A673 (cell line): ENCODE measurements at regions not wholly inside any gene's neighbourhood (a gene's known extent, or its start where the extent isn't known, plus 50 kb on each side); places are given as distances from the start of the nearest gene placed in this dataset.

Source experiments
- BruUV-seq: library from RNA; stranded (reverse); fragments of 400-500 nt; replicated peaks from 2 replicates; lab custom pipeline; 2021; lab: Mats Ljungman, UMichigan
- CTCF ChIA-PET: fragments of 300-600 bp; sonication (Branson Sonifier 250); formaldehyde crosslinking; loops from one replicate; lab custom pipeline; 2022; ENCODE audit warnings: antibody characterized with exemption; lab: Charles Lee
- POLR2A ChIA-PET: fragments of 300-600 bp; sonication (Branson Sonifier 250); formaldehyde crosslinking; loops from one replicate; lab custom pipeline; 2022; ENCODE audit warnings: antibody characterized with exemption; ENCODE audit not compliant: low non-redundant PET; lab: Charles Lee
- DNase-seq: peaks from one replicate; pipeline ENCODE4 v3.0.0-alpha.2; 2015; ENCODE audit warnings: low spot score
- H3K27ac ChIP-seq: fragments of 200-600 bp; sonication (generic); 2 replicates; pipeline ENCODE4 v1.5.1; 2016; ENCODE audit warnings: mixed run types, low read depth, mild to moderate bottlenecking, mixed read lengths, antibody characterized with exemption, low read length; ENCODE audit not compliant: poor library complexity, severe bottlenecking
- H3K27me3 ChIP-seq: fragments of 200-600 bp; sonication (generic); replicated peaks from 2 replicates; pipeline ENCODE4 v1.6.1; 2017; ENCODE audit warnings: mixed run types, low read depth, mild to moderate bottlenecking, mixed read lengths, antibody characterized with exemption, low read length; ENCODE audit not compliant: insufficient read depth, poor library complexity
- H3K36me3 ChIP-seq: fragments of 200-600 bp; sonication (generic); 2 replicates; pipeline ENCODE4 v1.6.1; 2016; ENCODE audit warnings: mixed run types, mild to moderate bottlenecking, mixed read lengths, antibody characterized with exemption, low read length; ENCODE audit not compliant: insufficient read depth, poor library complexity, severe bottlenecking
- H3K4me1 ChIP-seq: fragments of 200-600 bp; sonication (generic); 2 replicates; pipeline ENCODE4 v1.6.1; 2017; ENCODE audit warnings: mixed run types, mild to moderate bottlenecking, mixed read lengths, antibody characterized with exemption, low read length; ENCODE audit not compliant: insufficient read depth, poor library complexity, severe bottlenecking
- H3K4me3 ChIP-seq: fragments of 200-600 bp; sonication (generic); 2 replicates; pipeline ENCODE4 v1.5.1; 2016; ENCODE audit warnings: low read depth, mixed run types, mild to moderate bottlenecking, mixed read lengths, low read length; ENCODE audit not compliant: poor library complexity, severe bottlenecking
- H3K9me3 ChIP-seq: fragments of 200-600 bp; sonication (generic); 2 replicates; pipeline ENCODE4 v1.6.1; 2016; ENCODE audit warnings: mixed run types, low read depth, mild to moderate bottlenecking, mixed read lengths, antibody characterized with exemption, low read length; ENCODE audit not compliant: poor library complexity, severe bottlenecking
- CTCF ChIP-seq: fragments of 300-800, 200-600 bp; sonication (generic); conservative IDR thresholded peaks from 2 replicates; pipeline ENCODE4 v1.5.1; 2017; ENCODE audit warnings: low read depth, mild to moderate bottlenecking, antibody characterized with exemption, low read length, moderate library complexity, mixed read lengths
- EZH2 ChIP-seq: fragments of 200-600 bp; sonication (generic); IDR thresholded peaks from 2 replicates; pipeline ENCODE4 v1.6.1; 2017; ENCODE audit warnings: borderline replicate concordance, low read depth, mild to moderate bottlenecking, mixed read lengths, antibody characterized with exemption, low read length; ENCODE audit not compliant: poor library complexity, severe bottlenecking
- intact Hi-C: fragments of 100-400 bp; cut with micrococcal nuclease; formaldehyde crosslinking; loops from one replicate; pipeline ENCODE4 v1.10.0; 2022; ENCODE audit not compliant: unreplicated experiment

- ChIA-PET POLR2A (no interaction called here), CTCF (no interaction called here)
- no peak overlapping the region for H3K27ac ChIP-seq
- no peaks in the 10 kb centered on the region for H3K4me1 ChIP-seq
- no peaks in the 10 kb centered on the region for H3K9me3 ChIP-seq
- no TSS peak for BruUV-seq
- no peak for DNase-seq
- no peaks in the 10 kb centered on the region for H3K27me3 ChIP-seq
- intact Hi-C loops, result no loop called here
- no peaks in the 10 kb centered on the region for H3K36me3 ChIP-seq
- TF ChIP-seq CTCF (no peak), EZH2 (no peak)
- no peak overlapping the region for H3K4me3 ChIP-seq
Observed at GRCh38 chr4:156499684-156500083, 471.9 kb downstream of the PDGFC start.

- Histone ChIP-seq H3K27ac (no peak overlapping the region), H3K27me3 (no peaks in the 10 kb centered on the region), H3K9me3 (no peaks in the 10 kb centered on the region), H3K4me1 (no peaks in the 10 kb centered on the region), H3K4me3 (no peak overlapping the region), H3K36me3 (no peaks in the 10 kb centered on the region)
- intact Hi-C loops, result no loop called here
- no peak for DNase-seq
- POLR2A ChIA-PET, result no interaction called here
- no TSS peak for BruUV-seq
- TF ChIP-seq CTCF, result no peak
- TF ChIP-seq EZH2, result no peak
- CTCF ChIA-PET, result no interaction called here
Observed at GRCh38 chr4:156497486-156497885, 474.1 kb downstream of the PDGFC start.

- Histone ChIP-seq H3K9me3 (no peaks in the 10 kb centered on the region), H3K4me1 (no peaks in the 10 kb centered on the region), H3K27ac (no peak overlapping the region), H3K27me3 (no peaks in the 10 kb centered on the region), H3K4me3 (no peak overlapping the region), H3K36me3 (no peaks in the 10 kb centered on the region)
- intact Hi-C loops, result no loop called here
- TF ChIP-seq CTCF (no peak), EZH2 (no peak)
- ChIA-PET POLR2A (no interaction called here), CTCF (no interaction called here)
- DNase-seq, result no peak
- no TSS peak for BruUV-seq
Observed at GRCh38 chr4:156496797-156497196, 474.8 kb downstream of the PDGFC start.
